C4-2B (cell line): ENCODE measurements at regions not wholly inside any gene's neighbourhood (a gene's known extent, or its start where the extent isn't known, plus 50 kb on each side); places are given as distances from the start of the nearest gene placed in this dataset.

Experiments
- H3K27ac ChIP-seq: fragments of 450-650 bp; 2 replicates; pipeline ENCODE4 v1.5.1; 2017
- ZFX ChIP-seq: fragments of 450-650 bp; IDR thresholded peaks from 2 replicates; pipeline ENCODE4 v1.6.1; 2017
- TF ChIP-seq, protein P1 (sequence below): fragments of 450-650 bp; conservative IDR thresholded peaks from 2 replicates; pipeline ENCODE4 v1.5.1; 2017; ENCODE audit warnings: mild to moderate bottlenecking

DNA sequence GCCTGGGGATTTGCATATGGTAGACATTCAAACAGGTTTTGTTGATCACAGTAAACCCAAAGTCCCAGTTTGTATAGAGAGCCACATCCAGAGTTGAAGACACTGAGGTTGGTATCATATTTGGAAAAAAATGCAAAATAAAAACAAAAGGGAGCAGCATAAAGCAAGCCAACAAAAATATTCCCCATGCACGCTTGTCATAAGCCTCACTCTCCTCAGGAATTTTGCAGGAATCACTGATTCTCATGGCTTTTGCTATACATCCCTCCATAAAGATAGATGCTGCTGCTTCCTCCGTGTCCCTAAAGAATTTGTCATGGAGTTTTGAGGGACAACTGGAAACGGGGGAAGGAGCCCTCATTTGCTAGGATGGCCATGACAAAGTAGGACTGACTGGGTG lies 108.8 kb upstream of the TCF4 start:
- no peak overlapping the region for H3K27ac ChIP-seq
- no peak for TF ChIP-seq ZFX
- TF ChIP-seq, protein P1, sequence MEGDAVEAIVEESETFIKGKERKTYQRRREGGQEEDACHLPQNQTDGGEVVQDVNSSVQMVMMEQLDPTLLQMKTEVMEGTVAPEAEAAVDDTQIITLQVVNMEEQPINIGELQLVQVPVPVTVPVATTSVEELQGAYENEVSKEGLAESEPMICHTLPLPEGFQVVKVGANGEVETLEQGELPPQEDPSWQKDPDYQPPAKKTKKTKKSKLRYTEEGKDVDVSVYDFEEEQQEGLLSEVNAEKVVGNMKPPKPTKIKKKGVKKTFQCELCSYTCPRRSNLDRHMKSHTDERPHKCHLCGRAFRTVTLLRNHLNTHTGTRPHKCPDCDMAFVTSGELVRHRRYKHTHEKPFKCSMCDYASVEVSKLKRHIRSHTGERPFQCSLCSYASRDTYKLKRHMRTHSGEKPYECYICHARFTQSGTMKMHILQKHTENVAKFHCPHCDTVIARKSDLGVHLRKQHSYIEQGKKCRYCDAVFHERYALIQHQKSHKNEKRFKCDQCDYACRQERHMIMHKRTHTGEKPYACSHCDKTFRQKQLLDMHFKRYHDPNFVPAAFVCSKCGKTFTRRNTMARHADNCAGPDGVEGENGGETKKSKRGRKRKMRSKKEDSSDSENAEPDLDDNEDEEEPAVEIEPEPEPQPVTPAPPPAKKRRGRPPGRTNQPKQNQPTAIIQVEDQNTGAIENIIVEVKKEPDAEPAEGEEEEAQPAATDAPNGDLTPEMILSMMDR: no peak

- TF ChIP-seq, protein P1: no peak
- TF ChIP-seq ZFX: no peak
- H3K27ac ChIP-seq: no peak overlapping the region
Observed at GRCh38 chr18:55695091-55695490, 107.1 kb upstream of the TCF4 start.

DNA sequence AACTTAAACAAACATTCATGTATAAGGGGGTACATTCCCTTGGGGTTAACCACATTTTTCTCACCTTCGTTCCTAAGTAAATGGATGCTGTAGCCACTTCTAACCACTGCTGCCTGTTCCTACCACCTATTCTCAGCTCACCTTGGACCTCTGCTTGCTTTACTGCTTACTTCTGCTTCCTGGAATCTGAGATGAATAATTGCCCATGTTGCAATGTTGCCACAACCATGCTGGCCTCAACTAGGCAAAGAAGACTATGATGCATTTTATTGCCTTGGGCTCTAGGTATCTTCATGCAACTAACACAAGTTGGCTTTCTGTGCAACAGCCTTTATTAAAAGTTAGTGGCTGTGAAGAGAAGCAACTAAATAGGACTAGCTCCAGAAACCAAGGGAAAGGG lies 106.3 kb upstream of the TCF4 start:
- H3K27ac ChIP-seq: no peak overlapping the region

DNA sequence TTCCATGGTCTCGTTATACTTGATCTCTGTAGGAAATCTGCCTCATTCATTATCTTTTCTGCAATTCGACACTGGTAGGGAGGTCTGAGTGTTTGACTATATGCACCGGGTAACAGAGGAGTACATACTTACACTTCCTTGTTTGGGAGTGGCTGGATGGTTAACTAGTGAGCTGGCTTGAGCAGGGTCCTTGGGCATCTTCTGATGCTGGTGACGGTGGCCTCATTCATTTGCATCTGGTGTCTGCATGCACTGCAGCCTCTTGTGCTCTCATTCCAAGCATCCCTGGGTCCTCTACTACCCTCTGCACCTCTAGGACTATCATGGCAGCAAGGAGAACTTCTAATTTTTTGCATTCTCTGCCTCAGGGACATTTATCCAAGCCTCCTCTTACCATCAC lies 100.0 kb upstream of the TCF4 start:
- TF ChIP-seq ZFX: no peak
- TF ChIP-seq, protein P1: no peak
- no peak overlapping the region for H3K27ac ChIP-seq

More for the DNA sequence above, 106.3 kb upstream of the TCF4 start:
- TF ChIP-seq, protein P1: no peak
- no peak for TF ChIP-seq ZFX

DNA sequence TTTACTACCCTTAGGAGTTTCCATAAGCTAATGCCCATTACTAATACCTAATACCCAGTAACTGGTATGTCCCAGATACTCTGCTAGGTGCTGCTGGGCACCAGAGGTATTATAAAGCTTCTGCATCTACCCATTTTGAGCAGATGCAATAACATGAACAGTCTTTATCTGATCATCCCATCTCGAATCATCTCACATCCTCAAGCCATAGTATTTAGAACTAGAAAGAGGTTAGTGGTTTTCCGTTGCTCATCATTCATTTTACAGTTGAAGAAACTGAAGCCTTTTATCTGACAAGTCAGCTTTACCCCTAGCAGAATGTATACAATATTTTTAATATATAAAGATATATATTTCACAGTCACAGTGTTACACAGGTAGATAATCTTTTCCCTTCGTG lies 99.1 kb upstream of the TCF4 start:
- no peak overlapping the region for H3K27ac ChIP-seq
- no peak for TF ChIP-seq ZFX
- TF ChIP-seq, protein P1: no peak

GRCh38 chr18:55685638-55686037 lies 97.6 kb upstream of the TCF4 start:
- TF ChIP-seq, protein P1: no peak
- TF ChIP-seq ZFX: no peak

GRCh38 chr18:55672574-55673361 lies 84.8 kb upstream of the TCF4 start:
- no peak overlapping the region for H3K27ac ChIP-seq
- TF ChIP-seq, protein P1: no peak
- no peak for TF ChIP-seq ZFX

More at GRCh38 chr18:55685638-55686037, 97.6 kb upstream of the TCF4 start:
- no peak overlapping the region for H3K27ac ChIP-seq
